HCT116 (cell line): ENCODE measurements at regions not wholly inside any gene's neighbourhood (a gene's known extent, or its start where the extent isn't known, plus 50 kb on each side); places are given as distances from the start of the nearest gene placed in this dataset.

Experiments used
- ATAC-seq: fragments of 200-7000 bp; cut with Tn5 transposase; 2 replicates; pipeline ENCODE4 v1.9.1; 2020; ENCODE audit warnings: mild to moderate bottlenecking, moderate library complexity
- BruUV-seq: library from RNA; stranded (reverse); fragments of 400-500 nt; replicated peaks from 2 replicates; lab custom pipeline; 2021; lab: Mats Ljungman, UMichigan
- CTCF ChIA-PET: fragments of 300-600 bp; sonication (Branson Sonifier 250); formaldehyde crosslinking; loops from one replicate; lab custom pipeline; 2021; ENCODE audit warnings: antibody characterized with exemption; lab: Charles Lee
- POLR2A ChIA-PET: fragments of 300-600, 350-600 bp; sonication (Branson Sonifier 250); formaldehyde crosslinking; loops from one replicate; lab custom pipeline; 2021; ENCODE audit warnings: antibody characterized with exemption; lab: Charles Lee
- RAD21 ChIA-PET, 2 experiments: fragments of 300-600 bp; sonication (Branson Sonifier 250); formaldehyde crosslinking; loops; one replicate each; lab custom pipeline; 2023; ENCODE audit warnings: low total read pairs in 2 of 2; ENCODE audit not compliant: uncharacterized antibody in 2 of 2, unreplicated experiment in 2 of 2, low non-redundant PET in 1 of 2; lab: Charles Lee
- DNase-seq: peaks from one replicate; pipeline ENCODE4 v3.0.0-alpha.2; 2010; ENCODE audit warnings: low read depth, low spot score
- H2AFZ ChIP-seq: fragments of 200-600 bp; shearing (Covaris generic), sonication (generic); 2 replicates; pipeline ENCODE4 v1.6.1; 2017; ENCODE audit warnings: low read depth, mixed run types, mixed read lengths, antibody characterized with exemption, low read length; ENCODE audit not compliant: poor library complexity, severe bottlenecking
- H3K27ac ChIP-seq: 2 replicates; pipeline ENCODE4 v1.5.1; 2012; ENCODE audit warnings: low read depth, low read length
- H3K27me3 ChIP-seq: fragments of 200-600 bp; sonication (generic); 2 replicates; pipeline ENCODE4 v1.6.1; 2016; ENCODE audit warnings: mixed run types, low read length, mixed read lengths; ENCODE audit not compliant: insufficient read depth
- H3K36me3 ChIP-seq, 2 experiments: fragments of 200-500 bp in 1 of 2; fragments of 200-600 bp in 1 of 2; sonication (Bioruptor generic) in 1 of 2; sonication (generic) in 1 of 2; 2 replicates each; pipeline versions ENCODE4 v1.5.1 to v1.6.1; 2014 to 2016; ENCODE audit warnings: low read length in 2 of 2, inconsistent platforms in 1 of 2, mixed read lengths in 1 of 2, mixed run types in 1 of 2; ENCODE audit not compliant: insufficient read depth in 2 of 2, control insufficient read depth in 1 of 2
- H3K4me1 ChIP-seq, 2 experiments: fragments of 200-600 bp in 1 of 2; sonication (generic) in 1 of 2; 2 replicates each; pipeline versions ENCODE4 v1.5.1 to v1.6.1; 2012 to 2017; ENCODE audit warnings: low read length in 2 of 2, inconsistent platforms in 1 of 2, mild to moderate bottlenecking in 1 of 2, mixed read lengths in 1 of 2, mixed run types in 1 of 2, moderate library complexity in 1 of 2; ENCODE audit not compliant: insufficient read depth in 2 of 2, control insufficient read depth in 1 of 2
- H3K4me2 ChIP-seq: fragments of 200-600 bp; sonication (generic); 2 replicates; pipeline ENCODE4 v1.6.1; 2017; ENCODE audit warnings: mixed run types, low read length, mixed read lengths
- H3K4me3 ChIP-seq, 2 experiments: fragments of 200-600 bp in 1 of 2; sonication (generic) in 1 of 2; replicated peaks in 1 of 2; 2 replicates each; pipeline ENCODE4 v1.5.1; 2011 to 2016; ENCODE audit warnings: low read length in 2 of 2, control low read depth in 1 of 2, low read depth in 1 of 2, mild to moderate bottlenecking in 1 of 2, mixed read lengths in 1 of 2, mixed run types in 1 of 2
- H3K79me2 ChIP-seq: fragments of 200-600 bp; sonication (generic); 2 replicates; pipeline ENCODE4 v1.6.1; 2017; ENCODE audit warnings: mild to moderate bottlenecking, mixed run types, low read length, moderate library complexity, mixed read lengths; ENCODE audit not compliant: insufficient read depth
- H3K9ac ChIP-seq: fragments of 200-600 bp; sonication (generic); 2 replicates; pipeline ENCODE4 v1.6.1; 2016; ENCODE audit warnings: low read length, mixed read lengths
- H3K9me2 ChIP-seq: fragments of 200-600 bp; sonication (generic), shearing (Covaris generic); 2 replicates; pipeline ENCODE4 v1.6.1; 2017; ENCODE audit warnings: mixed run types, mild to moderate bottlenecking, moderate library complexity; ENCODE audit not compliant: insufficient read depth
- H3K9me3 ChIP-seq, 2 experiments: fragments of 200-500 bp in 1 of 2; fragments of 200-600 bp in 1 of 2; sonication (Bioruptor generic) in 1 of 2; sonication (generic) in 1 of 2; 2 replicates each; pipeline ENCODE4 v1.6.1; 2014 to 2017; ENCODE audit warnings: low read length in 2 of 2, mixed read lengths in 2 of 2, inconsistent platforms in 1 of 2, low read depth in 1 of 2, mild to moderate bottlenecking in 1 of 2, mixed run types in 1 of 2, moderate library complexity in 1 of 2; ENCODE audit not compliant: control insufficient read depth in 1 of 2, insufficient read depth in 1 of 2
- H4K20me1 ChIP-seq: fragments of 200-600 bp; sonication (generic), shearing (Covaris generic); 2 replicates; pipeline ENCODE4 v1.6.1; 2017; ENCODE audit warnings: mixed run types, mild to moderate bottlenecking, moderate library complexity; ENCODE audit not compliant: insufficient read depth
- ATF3 ChIP-seq: IDR thresholded peaks from 2 replicates; pipeline ENCODE4 v1.6.1; 2012
- EGR1 ChIP-seq: IDR thresholded peaks from 2 replicates; pipeline ENCODE4 v1.6.1; 2012; ENCODE audit warnings: low read depth
- ELF1 ChIP-seq: IDR thresholded peaks from 2 replicates; pipeline ENCODE4 v1.6.1; 2012; ENCODE audit warnings: low read depth, borderline replicate concordance
- EZH2phosphoT487 ChIP-seq: fragments of 200-600 bp; IDR thresholded peaks from 2 replicates; pipeline ENCODE4 v1.6.1; 2018; ENCODE audit warnings: antibody characterized with exemption, borderline replicate concordance
- JUND ChIP-seq: IDR thresholded peaks from 2 replicates; pipeline ENCODE4 v1.6.1; 2012
- POLR2A ChIP-seq: IDR thresholded peaks from 2 replicates; pipeline ENCODE4 v1.7.0; 2011; ENCODE audit warnings: borderline replicate concordance; ENCODE audit not compliant: insufficient read depth, insufficient read length; ENCODE audit errors: extremely low read depth
- POLR2AphosphoS5 ChIP-seq: IDR thresholded peaks from 2 replicates; pipeline ENCODE4 v1.6.1; 2011; ENCODE audit warnings: mild to moderate bottlenecking, low read depth, low read length, moderate library complexity
- RAD21 ChIP-seq: IDR thresholded peaks from 2 replicates; pipeline ENCODE4 v1.6.1; 2012; ENCODE audit warnings: low read depth, mild to moderate bottlenecking
- REST ChIP-seq: IDR thresholded peaks from 2 replicates; pipeline ENCODE4 v1.6.1; 2012; ENCODE audit warnings: low read depth
- SIN3A ChIP-seq: IDR thresholded peaks from 2 replicates; pipeline ENCODE4 v1.6.1; 2012; ENCODE audit warnings: low read depth
- SP1 ChIP-seq: IDR thresholded peaks from 2 replicates; pipeline ENCODE4 v1.6.1; 2012; ENCODE audit warnings: low read depth
- SRF ChIP-seq: IDR thresholded peaks from 2 replicates; pipeline ENCODE4 v1.6.1; 2012; ENCODE audit warnings: low read depth
- TCF7L2 ChIP-seq: IDR thresholded peaks from 2 replicates; pipeline ENCODE4 v1.7.0; 2011; ENCODE audit warnings: borderline replicate concordance, inconsistent platforms; ENCODE audit not compliant: insufficient read depth, insufficient read length; ENCODE audit errors: extremely low read depth
- ZFX ChIP-seq: fragments of 450-650 bp; IDR thresholded peaks from 2 replicates; pipeline ENCODE4 v1.6.1; 2017
- intact Hi-C: fragments of 100-400 bp; cut with micrococcal nuclease; formaldehyde crosslinking; loops from 2 replicates; pipeline ENCODE4 v1.10.0; 2022

GRCh38 chr1:199399996-199400724, 627.4 kb upstream of the NR5A2 start:
- DNase-seq (no peak), ATAC-seq (no peak)
- TF ChIP-seq POLR2A, result no peak
- TF ChIP-seq SIN3A, result no peak
- no peak for TF ChIP-seq EZH2phosphoT487
- TF ChIP-seq ZFX, result no peak
- no peak for TF ChIP-seq POLR2AphosphoS5
- no peak for TF ChIP-seq REST
- no peak for TF ChIP-seq SRF
- TF ChIP-seq JUND, result no peak
- TF ChIP-seq ELF1, result no peak
- TF ChIP-seq RAD21, result no peak
- TF ChIP-seq ATF3, result no peak
- no peak for TF ChIP-seq TCF7L2
- TF ChIP-seq EGR1, result no peak
- no peak for TF ChIP-seq SP1
- BruUV-seq, result no TSS peak
- H3K36me3 ChIP-seq, result no peaks in the 10 kb centered on the region
- RAD21 ChIA-PET, result no interaction called here
- intact Hi-C loops, result no loop called here
- H2AFZ ChIP-seq, result no peak overlapping the region
- no peaks in the 10 kb centered on the region for H3K9me2 ChIP-seq
- no peaks in the 10 kb centered on the region for H3K4me1 ChIP-seq
- H3K4me2 ChIP-seq, result no peak overlapping the region
- no peaks in the 10 kb centered on the region for H4K20me1 ChIP-seq
- H3K79me2 ChIP-seq, result no peaks in the 10 kb centered on the region
- POLR2A ChIA-PET, result no interaction called here
- no peak overlapping the region for H3K4me3 ChIP-seq
- CTCF ChIA-PET, result no interaction called here
- H3K27ac ChIP-seq, result no peak overlapping the region
- no peaks in the 10 kb centered on the region for H3K27me3 ChIP-seq
- no peak overlapping the region for H3K9ac ChIP-seq
- H3K9me3 ChIP-seq, result no peaks in the 10 kb centered on the region
